ENCODE measurements at regions not wholly inside any gene's neighbourhood (a gene's known extent, or its start where the extent isn't known, plus 50 kb on each side); places are given as distances from the start of the nearest gene placed in this dataset.
"Not testable (repeated sequence)": the region's sequence is repeated elsewhere in the genome, so short reads cannot be mapped to it uniquely, and the experiment has no call there.

DNA sequence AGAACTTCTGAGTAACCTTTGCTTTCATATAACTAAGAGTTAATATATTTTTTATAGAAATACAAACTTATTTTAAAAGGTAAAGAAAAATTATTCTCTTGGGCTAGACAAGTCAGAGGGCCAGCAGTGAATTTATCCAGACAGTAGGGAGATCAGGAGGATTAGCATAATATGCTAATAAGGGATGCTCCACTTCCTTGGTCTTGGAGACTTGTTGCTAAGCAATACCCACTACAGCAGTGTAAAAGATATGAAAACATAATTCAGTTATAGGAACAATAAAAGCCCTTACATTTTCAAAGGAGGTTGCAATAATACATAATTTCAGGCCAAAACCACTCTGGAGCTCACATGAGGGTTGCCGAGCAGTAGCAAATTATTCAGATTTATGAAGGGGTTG lies 615.6 kb downstream of the KCNH5 start:
- no peak for DNase-seq (ENCODE audit: low read depth)
- no peak overlapping the region for H3K4me3 ChIP-seq (ENCODE audit: low read depth, low read length)

- H3K4me3 ChIP-seq (ENCODE audit: low read depth, low read length), result no peak overlapping the region
- DNase-seq (ENCODE audit: low read depth), result no peak
Measured at GRCh38 chr14:62431496-62431895, 613.8 kb downstream of the KCNH5 start.

DNA sequence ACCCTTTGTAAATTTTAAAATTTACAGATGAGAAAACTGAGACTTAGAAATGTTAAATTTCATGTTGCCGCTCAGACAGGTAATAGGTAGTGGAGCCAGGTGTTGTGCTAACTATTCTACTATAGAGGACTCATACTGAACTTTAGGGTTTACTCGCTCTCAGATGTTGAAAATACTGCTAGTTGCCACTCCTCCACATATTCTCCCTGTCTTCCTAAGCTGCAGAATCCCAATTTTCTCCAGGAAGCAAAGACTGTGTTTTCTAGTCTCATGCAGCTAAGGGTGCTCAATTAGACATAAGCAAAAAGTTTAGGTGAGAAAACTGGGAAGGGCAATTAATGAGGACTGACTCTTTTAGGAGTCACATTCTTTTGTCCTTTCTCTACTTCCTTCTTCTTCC lies 612.3 kb downstream of the KCNH5 start:
- no peak for DNase-seq (ENCODE audit: low read depth)
- no peak overlapping the region for H3K4me3 ChIP-seq (ENCODE audit: low read depth, low read length)

DNA sequence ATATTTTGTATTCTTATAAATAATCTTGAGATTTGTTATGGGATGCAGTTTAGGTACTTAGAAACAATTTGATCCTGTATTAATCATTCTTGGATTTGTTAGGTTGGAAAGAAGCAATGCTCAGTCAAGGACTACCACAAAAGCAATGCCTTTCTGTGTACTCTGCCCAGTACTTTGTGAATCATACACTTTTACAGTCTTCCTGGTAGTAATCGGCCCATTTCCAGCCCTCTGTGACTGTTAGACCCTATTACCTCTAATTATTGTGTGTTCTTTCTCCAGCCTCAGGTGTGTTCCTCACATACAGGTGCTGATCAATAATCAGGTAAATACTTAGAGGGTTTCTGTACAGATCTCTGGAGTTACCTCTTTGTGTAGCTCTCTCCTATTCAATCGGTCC lies 609.0 kb downstream of the KCNH5 start:
- no peak for DNase-seq (ENCODE audit: low read depth)
- no peak overlapping the region for H3K4me3 ChIP-seq (ENCODE audit: low read depth, low read length)

DNA sequence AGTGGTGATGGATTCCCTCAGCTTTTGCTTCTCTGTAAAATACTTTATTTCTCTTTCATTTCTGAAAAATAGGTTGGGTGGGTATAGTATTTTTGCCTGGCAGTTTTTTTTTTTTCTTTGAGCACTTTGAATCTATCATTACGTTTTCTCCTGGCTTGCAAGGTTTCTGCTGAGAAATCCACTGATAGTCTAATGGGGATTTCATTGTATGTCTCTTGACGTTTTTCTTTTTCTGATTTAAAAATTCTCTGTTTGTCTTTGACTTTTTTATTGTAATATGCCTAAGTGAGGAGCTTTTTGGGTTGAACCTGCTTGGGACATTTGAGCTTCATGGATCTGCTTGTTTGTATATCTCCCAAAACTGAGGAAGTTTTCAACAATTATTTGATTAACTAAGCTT lies 606.0 kb downstream of the KCNH5 start:
- no peak for DNase-seq (ENCODE audit: low read depth)
- no peak overlapping the region for H3K4me3 ChIP-seq (ENCODE audit: low read depth, low read length)

DNA sequence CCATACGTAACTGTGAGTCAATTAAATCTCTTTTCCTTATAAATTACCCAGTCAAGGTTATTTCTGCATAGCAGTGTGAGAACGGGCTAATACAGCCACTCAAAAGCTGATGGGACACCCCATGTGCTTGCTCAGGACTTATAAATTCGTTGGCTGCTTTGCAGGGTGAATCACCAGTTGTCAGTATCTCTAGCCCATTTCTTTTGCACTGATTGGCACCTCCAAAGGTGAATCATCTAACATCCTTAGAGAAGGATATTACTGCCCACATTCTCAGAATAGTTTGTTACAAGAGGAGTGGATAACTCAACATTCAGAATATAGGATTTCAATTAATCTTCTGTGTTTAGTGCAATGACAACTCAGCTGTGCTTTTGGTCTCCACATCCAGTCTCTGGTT lies 601.5 kb downstream of the KCNH5 start:
- DNase-seq (ENCODE audit: low read depth), result peak; percentile 35
- H3K4me3 ChIP-seq (ENCODE audit: low read depth, low read length), result no peak overlapping the region

DNA sequence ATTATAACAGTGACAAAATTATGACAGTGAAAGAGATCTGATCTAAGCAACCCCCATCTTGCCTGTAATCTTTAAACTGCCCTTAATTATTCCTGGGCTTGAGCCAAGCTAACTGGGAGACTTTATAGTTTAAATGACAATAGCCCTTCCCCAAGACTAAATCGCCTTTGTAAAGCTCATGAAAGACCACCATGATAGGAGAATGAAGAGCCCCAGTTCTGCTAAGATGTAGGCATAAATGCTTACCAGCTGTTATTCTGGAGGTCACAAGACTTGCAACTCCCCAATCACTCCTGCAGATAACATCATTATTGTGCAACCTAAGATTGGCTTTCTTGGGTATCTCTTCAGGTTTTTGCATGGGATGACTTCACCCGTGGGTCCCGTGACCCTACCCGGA lies 599.7 kb downstream of the KCNH5 start:
- DNase-seq (ENCODE audit: low read depth), result no peak
- no peak overlapping the region for H3K4me3 ChIP-seq (ENCODE audit: low read depth, low read length)

DNA sequence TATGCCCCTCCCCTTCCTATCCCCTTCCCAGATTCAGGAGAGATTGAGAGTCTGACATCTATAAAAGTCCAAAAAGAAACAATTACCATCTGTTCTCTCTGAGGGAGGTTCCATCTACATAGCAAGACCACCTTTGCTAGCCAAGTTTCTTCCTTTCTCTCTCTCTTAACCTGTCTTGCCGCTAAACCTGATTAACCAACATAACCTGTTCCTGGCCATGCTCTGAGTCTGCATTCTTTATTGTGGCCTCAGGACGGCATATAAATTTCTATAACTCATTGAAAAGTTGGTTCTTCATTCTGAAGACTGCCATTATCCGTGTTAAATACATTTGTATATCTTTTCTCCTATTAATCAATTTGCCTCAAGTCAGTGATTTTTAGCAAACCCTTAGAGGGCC lies 594.0 kb downstream of the KCNH5 start:
- H3K4me3 ChIP-seq (ENCODE audit: low read depth, low read length), result no peak overlapping the region
- no peak for DNase-seq (ENCODE audit: low read depth)

GRCh38 chr14:62453226-62453625 lies 592.0 kb downstream of the KCNH5 start:
- no peak for DNase-seq (ENCODE audit: low read depth)
- no peak overlapping the region for H3K4me3 ChIP-seq (ENCODE audit: low read depth, low read length)

- DNase-seq (ENCODE audit: low read depth), result no peak
- no peak overlapping the region for H3K4me3 ChIP-seq (ENCODE audit: low read depth, low read length)
Measured at GRCh38 chr14:62455446-62455845, 589.8 kb downstream of the KCNH5 start.

GRCh38 chr14:62462988-62463387 lies 582.3 kb downstream of the KCNH5 start:
- peak; percentile 7 for DNase-seq (ENCODE audit: low read depth)
- H3K4me3 ChIP-seq (ENCODE audit: low read depth, low read length), result no peak overlapping the region

- no peak for DNase-seq (ENCODE audit: low read depth)
- no peak overlapping the region for H3K4me3 ChIP-seq (ENCODE audit: low read depth, low read length)
Measured at GRCh38 chr14:62468946-62469345, 576.3 kb downstream of the KCNH5 start.

GRCh38 chr14:62470935-62471334 lies 574.3 kb downstream of the KCNH5 start:
- no peak overlapping the region for H3K4me3 ChIP-seq (ENCODE audit: low read depth, low read length)
- no peak for DNase-seq (ENCODE audit: low read depth)

DNA sequence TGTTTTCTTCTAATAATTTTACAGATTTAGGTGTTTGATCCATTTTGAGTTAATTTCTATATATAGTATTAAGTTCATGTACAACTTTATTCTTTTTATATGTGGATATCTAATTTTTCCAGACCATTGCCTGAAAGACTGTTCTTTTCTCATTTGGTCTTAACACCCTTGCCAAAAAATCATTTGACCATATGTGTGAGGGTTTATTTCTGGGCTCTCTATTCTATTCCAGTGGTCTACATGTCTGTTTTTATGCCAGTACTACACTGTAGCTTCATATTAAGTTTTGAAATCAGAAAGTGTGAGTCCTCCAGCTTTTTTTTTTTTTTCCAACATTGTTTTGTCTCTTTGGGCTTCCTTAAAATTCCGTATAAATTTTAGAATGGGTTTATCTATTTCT lies 554.1 kb downstream of the KCNH5 start:
- H3K4me3 ChIP-seq (ENCODE audit: low read depth, low read length), result no peak overlapping the region
- no peak for DNase-seq (ENCODE audit: low read depth)

DNA sequence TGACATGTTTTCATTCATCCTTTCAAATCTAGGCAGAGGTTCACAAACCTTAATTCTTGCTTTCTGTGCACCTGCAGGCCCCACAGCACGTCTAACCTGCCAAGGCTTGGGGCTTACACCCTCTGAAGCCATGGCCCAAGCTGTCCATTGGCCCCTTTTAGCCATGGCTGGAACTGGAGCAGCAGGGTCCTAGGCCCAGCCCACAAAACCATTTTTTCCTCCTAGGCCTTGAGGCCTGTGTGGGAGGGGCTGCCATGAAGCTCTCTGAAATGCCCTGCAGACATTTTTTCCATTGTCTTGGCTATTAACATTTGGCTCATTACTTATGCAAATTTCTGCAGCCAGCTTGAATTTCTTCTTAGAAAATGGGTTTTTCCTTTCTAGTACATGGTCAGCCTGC lies 547.5 kb downstream of the KCNH5 start:
- DNase-seq (ENCODE audit: low read depth), result no peak
- no peak overlapping the region for H3K4me3 ChIP-seq (ENCODE audit: low read depth, low read length)

DNA sequence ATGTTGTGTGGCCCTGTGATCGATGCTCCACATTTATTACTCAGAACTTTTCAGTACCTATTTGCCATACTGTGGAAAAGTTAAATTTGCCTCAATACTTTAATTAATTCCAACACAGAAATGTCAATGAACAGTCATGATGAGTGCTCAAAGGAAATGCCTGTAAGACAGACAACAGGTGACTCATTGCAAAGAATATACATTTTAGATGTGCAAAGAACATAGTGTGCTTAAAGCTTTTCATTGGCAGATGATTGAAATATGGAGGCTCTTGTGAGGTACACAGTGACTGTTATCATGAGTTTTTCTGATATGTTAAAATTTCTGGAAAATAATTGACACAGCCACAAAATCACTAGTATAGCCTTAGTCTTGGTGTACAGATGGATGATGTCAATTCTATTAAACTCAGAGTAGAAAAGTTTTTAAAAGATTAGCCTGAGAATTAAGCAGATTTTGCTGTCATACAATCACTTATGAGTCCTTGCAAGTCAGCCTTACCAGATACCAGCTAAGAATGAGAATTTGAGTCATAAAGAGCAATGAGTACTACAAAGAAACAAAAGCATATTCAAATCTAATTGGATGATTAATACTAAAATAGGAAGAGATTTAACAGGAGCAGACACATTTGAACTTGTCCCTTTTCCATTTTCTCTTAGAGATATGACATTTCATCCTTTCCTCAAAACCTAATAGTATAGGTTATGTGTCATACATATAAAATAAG lies 544.1 kb downstream of the KCNH5 start:
- H3K4me3 ChIP-seq (ENCODE audit: low read depth, low read length), result no peak overlapping the region
- no peak for DNase-seq (ENCODE audit: low read depth)

GRCh38 chr14:62505045-62505444 lies 540.2 kb downstream of the KCNH5 start:
- H3K4me3 ChIP-seq (ENCODE audit: low read depth, low read length), result no peak overlapping the region
- no peak for DNase-seq (ENCODE audit: low read depth)

DNA sequence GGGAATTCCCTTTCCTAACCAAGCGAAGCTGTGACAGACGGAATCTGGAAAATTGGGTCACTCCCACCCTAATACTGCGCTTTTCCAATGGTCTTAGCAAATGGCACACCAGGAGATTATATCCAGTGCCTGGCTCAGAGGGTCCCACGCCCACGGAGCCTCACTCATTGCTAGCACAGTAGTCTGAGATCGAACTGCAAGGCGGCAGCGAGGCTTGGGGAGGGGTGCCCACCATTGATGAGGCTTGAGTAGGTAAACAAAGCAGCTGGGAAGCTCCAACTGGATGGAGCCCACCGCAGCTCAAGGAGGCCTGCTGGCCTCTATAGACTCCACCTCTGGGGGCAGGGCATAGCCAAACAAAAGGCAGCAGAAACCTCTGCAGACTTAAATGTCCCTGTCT lies 523.9 kb downstream of the KCNH5 start:
- DNase-seq (ENCODE audit: low read depth); H3K4me3 ChIP-seq (ENCODE audit: low read depth, low read length): not testable (repeated sequence)

GRCh38 chr14:62528296-62528695 lies 517.0 kb downstream of the KCNH5 start:
- no peak for DNase-seq (ENCODE audit: low read depth)
- no peak overlapping the region for H3K4me3 ChIP-seq (ENCODE audit: low read depth, low read length)

DNA sequence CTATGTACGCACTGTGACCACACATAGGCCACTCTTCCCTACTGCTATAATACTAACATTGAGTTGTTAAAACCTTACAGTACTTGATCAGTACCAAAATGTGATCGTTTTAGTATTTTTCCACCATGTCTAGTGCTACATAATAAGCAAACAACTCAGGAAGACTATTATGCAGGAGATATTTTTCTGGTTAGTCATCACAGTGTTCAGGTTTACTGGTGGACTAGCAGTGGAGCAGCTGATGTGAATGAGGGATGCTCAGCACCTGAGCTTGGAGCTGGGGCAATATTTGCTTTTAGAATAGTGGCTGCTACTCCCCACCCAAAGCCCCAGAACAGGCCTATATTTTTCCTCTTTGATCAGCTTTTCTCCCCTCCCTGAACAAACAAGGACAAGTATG lies 513.1 kb downstream of the KCNH5 start:
- no peak for DNase-seq (ENCODE audit: low read depth)
- H3K4me3 ChIP-seq (ENCODE audit: low read depth, low read length), result no peak overlapping the region

DNA sequence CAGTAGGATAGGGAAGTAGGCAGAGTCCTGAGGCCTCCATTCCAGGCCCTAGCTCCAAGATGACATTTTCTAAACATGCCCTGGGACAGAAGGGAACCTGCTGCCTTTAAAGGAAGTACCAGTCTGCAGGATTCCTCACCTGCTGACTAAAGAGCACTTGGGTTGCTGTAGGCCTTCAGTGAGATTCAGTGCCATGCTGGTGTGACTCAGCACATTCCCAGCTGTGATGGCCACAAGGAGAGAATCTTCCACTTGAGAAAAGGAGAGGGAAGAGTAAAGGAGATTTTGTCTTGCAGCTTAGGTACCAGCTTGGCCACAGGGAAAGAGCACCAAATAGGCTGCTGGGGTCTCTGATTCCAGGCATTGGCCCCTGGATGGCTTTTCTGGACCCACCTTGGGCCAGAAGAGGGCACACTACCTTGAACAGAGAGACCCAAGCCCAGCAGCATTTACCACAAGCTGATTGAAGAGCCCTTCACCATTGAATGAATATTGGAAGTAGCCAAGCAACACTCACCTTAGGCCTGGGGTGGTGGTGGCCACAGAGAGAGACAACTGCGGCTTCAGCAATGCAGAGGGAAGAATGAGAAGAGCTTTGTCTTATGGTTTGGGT lies 498.3 kb downstream of the KCNH5 start:
- no peak overlapping the region for H3K4me3 ChIP-seq (ENCODE audit: low read depth, low read length)
- no peak for DNase-seq (ENCODE audit: low read depth)
